HG03108 (cell line): ENCODE measurements at regions not wholly inside any gene's neighbourhood (a gene's known extent, or its start where the extent isn't known, plus 50 kb on each side); places are given as distances from the start of the nearest gene placed in this dataset.

Experiments used
- ATAC-seq: cut with Tn5 transposase; IDR thresholded peaks from one replicate; pipeline ENCODE4 v1.9.1; 2021; ENCODE audit warnings: moderate library complexity; ENCODE audit not compliant: unreplicated experiment

GRCh38 chr9:135332979-135333748 is 146.4 kb upstream of the PPP1R26 start:
- no peak for ATAC-seq

- ATAC-seq, result no peak
These were observed 144.6 kb upstream of the PPP1R26 start for GRCh38 chr9:135334953-135335460.

GRCh38 chr9:135335691-135336181 is 143.8 kb upstream of the PPP1R26 start:
- ATAC-seq, result no peak

- ATAC-seq, result no peak
These were observed 142.7 kb upstream of the PPP1R26 start for GRCh38 chr9:135336722-135337527.

GRCh38 chr9:135338546-135338945 is 141.0 kb upstream of the PPP1R26 start:
- no peak for ATAC-seq

- no peak for ATAC-seq
These were observed 140.1 kb upstream of the PPP1R26 start for GRCh38 chr9:135339378-135339973.

GRCh38 chr9:135340143-135340655 is 139.4 kb upstream of the PPP1R26 start:
- ATAC-seq, result no peak

- no peak for ATAC-seq
These were observed 138.7 kb upstream of the PPP1R26 start for GRCh38 chr9:135340726-135341475.

GRCh38 chr9:135341612-135342169 is 137.9 kb upstream of the PPP1R26 start:
- ATAC-seq, result no peak

- no peak for ATAC-seq
These were observed 137.1 kb upstream of the PPP1R26 start for GRCh38 chr9:135342206-135343130.

- no peak for ATAC-seq
These were observed 136.4 kb upstream of the PPP1R26 start for GRCh38 chr9:135343136-135343535.

GRCh38 chr9:135343837-135344522 is 135.6 kb upstream of the PPP1R26 start:
- no peak for ATAC-seq

- no peak for ATAC-seq
These were observed 135.1 kb upstream of the PPP1R26 start for GRCh38 chr9:135344523-135344901.

GRCh38 chr9:135344915-135345500 is 134.6 kb upstream of the PPP1R26 start:
- no peak for ATAC-seq

GRCh38 chr9:135345775-135346433 is 133.7 kb upstream of the PPP1R26 start:
- ATAC-seq, result no peak

- ATAC-seq, result no peak
These were observed 133.0 kb upstream of the PPP1R26 start for GRCh38 chr9:135346438-135347050.

GRCh38 chr9:135347461-135347860 is 132.1 kb upstream of the PPP1R26 start:
- ATAC-seq, result no peak
